ENCODE measurements at regions not wholly inside any gene's neighbourhood (a gene's known extent, or its start where the extent isn't known, plus 50 kb on each side); places are given as distances from the start of the nearest gene placed in this dataset.

DNA sequence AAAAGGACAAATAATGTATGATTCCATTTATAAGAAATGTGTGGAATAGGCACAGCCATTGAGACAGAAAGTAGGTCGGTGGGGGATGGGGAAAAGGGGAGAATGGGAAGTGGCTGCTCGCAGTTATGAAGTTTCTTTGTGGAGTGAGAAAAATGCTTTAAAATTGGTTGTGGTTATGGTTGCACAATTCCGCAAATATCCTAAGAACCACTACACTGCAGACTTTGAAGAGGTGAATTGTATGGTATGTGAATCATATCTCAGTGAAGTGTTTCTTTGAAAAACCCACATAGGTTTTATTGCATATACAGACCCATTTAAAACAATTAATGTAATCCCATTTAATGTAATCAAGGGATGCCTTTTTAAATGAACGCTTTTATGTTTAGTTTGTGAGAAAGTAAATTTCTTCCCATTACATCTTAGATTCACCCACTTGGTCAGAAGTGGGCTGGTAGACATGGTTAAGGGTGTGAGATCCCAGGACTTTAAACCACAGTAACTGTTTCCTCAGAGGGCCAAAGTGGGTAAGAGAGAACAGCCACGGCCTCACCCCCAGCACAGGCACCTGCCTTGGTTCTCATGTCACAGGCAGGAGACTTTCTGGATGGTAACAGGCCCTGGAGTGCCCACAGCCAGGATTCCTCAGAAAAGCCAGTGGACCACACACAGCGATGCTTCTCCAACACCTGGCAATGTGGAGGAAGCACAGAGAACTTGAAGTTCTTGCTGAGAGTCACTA lies 119.3 kb upstream of the GJB6 start:
- DNase-seq (ENCODE audit: low spot score) = no peak
- intact Hi-C loops (cut with DNase I) = no loop called here
- no peak for ATAC-seq

DNA sequence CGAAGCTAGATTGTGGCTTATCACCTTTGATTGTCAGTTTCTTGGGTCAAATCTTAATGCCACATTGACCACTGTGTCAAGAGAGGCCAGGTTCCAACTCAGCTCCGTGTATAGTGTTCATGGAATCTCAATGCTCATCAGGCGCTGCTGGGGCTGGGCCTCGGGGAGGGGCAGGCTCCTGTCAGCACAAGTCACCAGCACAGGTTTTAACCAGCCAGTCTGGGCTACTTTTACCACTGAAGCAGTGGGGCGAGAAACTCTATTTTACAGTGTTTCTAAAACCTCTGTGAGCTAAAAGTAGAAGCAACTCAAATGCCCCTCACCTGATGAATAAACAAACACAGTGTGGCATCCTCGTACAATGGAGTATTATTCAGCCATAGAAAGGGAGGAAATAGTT lies 118.7 kb upstream of the GJB6 start:
- DNase-seq (ENCODE audit: low spot score) (no peak), ATAC-seq (no peak)
- intact Hi-C loops (cut with DNase I) = no loop called here

DNA sequence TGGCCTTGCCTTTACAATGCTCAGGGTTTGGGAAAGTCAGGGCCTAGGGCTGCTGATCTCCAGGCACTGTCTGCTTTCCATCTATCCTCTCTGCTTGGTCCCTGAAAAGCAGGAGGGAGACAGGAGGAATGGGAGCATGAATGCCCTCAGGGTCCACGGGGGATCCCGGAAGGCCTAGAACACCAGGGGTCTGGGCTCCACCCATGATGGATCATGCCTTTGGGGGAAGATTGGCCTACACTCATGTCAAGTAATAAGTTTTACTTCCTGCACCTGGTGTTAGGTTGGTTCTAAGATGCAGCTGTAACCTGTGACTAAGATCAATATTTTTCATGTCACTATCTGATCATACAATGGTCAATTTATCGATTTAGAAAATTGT lies 118.3 kb upstream of the GJB6 start:
- DNase-seq (ENCODE audit: low spot score) = no peak
- intact Hi-C loops (cut with DNase I) = no loop called here
- ATAC-seq = no peak

DNA sequence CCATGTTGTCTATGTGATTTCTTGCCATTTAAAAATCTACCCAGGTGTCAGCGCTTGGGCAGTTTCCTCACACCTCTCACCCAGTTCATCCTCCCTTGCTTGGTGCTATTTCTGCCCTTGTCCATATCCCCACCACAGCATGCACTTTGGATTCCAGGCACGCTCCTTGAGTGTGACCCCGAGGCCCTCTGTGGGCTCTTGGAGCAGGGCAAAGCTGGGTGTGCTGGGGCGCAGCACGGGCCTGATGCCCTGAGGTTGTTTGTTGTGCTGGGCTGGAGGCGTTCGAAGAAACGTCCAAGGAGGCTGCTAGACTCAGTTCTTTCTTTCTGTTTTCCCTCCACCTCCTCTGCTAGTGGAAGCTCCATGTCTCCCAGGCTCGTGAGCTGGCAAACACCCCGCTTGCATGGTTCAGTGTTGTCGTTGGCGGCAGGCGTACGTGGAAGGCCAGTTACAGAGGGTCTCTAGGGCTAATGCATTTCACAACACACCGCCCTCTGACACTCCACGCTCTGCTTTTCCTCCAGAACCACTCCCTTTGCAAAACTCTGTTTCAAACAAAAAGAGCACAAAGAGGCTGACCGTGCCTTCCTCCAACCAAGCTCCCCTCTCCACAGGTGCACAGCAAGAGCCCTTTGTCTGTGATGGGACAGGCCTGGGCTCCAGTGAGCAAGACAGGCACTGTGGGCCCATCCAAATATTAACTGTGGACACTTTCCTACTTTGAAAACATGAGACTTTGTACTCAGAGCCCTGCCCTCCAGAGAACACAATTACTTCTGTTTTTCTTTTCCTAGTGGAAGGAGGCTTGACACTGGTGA lies 117.7 kb upstream of the GJB6 start:
- peak; percentile 88 for DNase-seq (ENCODE audit: low spot score)
- intact Hi-C loops (cut with DNase I) = no loop called here
- ATAC-seq = peak; percentile 98

DNA sequence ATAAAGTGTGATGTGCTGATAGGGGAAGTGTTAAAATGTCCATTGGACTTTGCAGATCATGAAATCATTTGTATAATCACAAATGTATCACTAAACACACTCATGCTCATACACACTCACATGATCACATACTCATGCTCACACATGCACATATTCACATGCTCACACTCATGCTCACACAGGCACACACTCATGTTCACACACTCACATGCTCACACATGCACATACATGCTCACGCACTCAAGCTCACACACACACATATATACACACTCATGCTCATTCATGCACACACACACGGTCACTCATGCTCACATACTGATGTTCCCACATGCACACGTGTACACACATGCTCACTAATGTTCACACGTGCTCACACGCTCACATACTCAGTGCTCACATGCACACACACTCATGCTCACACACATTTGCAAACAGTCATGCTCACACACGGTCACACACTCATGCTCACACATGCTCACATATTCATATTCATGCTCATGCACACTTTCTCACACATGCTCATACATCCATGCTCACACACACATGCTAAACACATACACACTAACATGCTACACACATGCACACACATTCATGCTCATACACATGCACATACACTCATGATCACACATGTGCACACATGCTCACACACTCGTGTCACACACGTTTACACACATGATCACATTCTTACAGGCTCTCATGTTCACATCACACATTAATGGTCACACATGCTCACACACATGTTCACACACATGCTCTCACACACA lies 116.7 kb upstream of the GJB6 start:
- intact Hi-C loops (cut with DNase I) = no loop called here
- no peak for ATAC-seq
- no peak for DNase-seq (ENCODE audit: low spot score)

DNA sequence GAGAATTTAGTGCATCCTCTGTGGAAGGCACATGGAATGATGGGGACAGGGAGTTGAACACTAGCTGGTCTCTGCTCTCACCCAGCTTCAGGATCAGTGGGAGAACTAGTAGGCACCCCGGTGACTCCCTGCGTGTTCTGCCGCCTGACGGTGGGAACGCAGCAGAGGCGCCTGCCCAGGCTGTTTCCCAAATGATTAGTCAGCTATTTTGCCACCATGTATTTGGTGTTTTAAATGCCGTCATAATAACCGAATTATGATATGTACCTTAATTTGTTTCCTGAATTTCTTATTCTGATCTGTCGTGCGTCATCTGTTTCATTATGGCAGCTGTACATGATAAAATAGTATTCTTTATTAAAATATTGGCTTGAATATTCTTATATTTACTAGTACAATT lies 115.9 kb upstream of the GJB6 start:
- intact Hi-C loops (cut with DNase I) = no loop called here
- ATAC-seq = no peak
- DNase-seq (ENCODE audit: low spot score) = no peak

DNA sequence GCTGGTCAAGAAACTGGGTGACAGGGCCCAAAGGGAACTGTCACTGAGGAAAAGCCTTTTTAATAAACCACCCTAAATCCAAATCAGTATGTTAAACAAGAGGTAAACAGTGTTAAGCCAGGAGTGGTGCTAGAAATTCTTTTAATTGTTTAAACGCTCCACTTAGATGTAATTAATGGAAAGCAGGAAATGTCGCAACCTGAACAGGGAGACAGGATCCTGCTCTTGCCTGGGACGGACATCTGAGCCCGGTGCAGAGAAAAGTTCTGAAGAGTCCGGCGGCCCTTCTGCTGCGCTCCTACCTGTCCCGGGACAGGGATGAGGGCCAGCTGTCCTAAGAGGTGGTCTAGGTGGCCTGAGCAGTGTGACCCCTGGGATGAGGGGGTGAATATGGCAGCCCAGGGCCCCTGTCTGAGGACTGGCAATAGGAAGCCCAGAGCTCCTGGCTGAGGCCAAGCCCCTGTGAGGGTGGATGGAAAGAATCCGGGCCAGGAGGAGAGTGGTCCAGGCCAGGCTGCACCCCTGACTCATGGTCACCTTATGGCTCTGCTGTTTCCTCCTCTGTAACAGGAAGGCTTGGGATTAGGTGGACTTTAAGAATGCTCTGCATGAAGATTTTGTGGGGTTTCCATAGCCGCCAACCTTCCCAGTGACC lies 112.8 kb upstream of the GJB6 start:
- intact Hi-C loops (cut with DNase I) = no loop called here
- no peak for ATAC-seq
- no peak for DNase-seq (ENCODE audit: low spot score)

DNA sequence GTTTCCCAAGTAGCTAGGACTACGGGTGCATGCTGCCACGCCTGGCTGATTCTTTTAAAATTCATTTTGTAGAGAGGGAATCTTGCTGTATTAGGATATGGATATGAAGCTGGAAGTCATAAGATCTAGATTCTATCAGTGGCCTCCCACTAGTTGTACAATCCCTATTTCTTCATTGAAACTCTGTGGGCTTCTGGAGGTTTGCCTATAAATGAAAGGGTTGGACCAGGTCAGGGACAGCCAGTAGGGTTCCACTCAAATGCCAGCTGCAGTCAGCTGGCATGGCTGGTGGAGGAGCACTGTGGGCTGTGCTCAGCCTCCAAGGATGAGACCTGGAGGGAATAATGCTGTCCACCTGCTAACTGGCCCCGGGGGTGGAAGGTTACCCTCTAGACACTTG lies 110.2 kb upstream of the GJB6 start:
- ATAC-seq (no peak), DNase-seq (ENCODE audit: low spot score) (no peak)
- intact Hi-C loops (cut with DNase I) = no loop called here

DNA sequence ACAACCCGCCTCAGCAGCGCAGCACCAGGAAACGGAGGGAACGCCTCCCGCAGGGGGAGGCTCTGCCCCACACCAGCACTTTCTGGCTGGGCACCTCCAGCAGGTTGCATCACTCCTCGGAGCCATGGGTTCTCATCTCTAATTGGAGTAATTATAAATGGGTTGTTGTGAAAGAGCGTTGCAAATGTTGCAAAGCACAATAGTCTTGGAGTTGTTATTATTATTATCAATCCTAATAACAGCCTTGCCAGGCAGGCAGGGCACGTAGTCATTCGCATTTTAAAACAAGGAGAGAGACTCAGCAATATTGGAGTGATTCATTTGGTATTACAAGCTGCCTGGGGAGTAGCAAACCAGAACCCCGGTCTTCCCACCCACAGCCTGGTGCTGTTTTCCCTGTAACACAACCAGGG lies 108.6 kb upstream of the GJB6 start:
- ATAC-seq = peak; percentile 92

DNA sequence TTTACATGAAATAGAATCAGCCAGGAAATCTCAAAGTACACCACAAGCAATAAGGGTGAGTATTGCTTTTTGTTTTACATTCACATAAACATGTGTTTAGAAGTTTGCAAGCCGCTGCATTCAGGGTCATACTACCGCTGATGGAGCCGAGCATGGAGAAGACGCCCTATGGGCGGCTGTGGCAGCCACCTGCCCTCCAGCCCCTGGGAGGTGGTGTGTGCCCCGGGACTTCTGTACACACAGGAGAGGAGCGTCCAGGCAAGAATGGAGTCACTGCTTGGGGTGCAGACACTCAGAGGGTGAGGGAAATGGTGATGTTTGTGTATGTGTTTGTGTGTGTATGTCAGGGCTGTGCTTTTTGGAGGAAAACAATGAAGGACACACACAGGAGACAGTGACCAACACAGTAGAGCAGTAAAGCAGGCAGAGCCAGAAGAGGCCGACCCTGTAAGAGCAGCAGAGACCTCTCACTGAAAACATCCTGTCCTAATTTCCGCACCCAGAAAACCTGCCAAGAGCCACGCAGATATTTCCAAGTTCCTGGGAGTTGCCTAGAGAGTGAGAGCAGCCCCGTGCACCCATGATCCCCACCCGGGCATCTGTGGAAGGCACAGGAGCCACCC lies 108.1 kb upstream of the GJB6 start:
- intact Hi-C loops (cut with DNase I) = no loop called here
- ATAC-seq (no peak), DNase-seq (ENCODE audit: low spot score) (no peak)

More for the DNA sequence above, 108.6 kb upstream of the GJB6 start:
- intact Hi-C loops (cut with DNase I) = no loop called here
- DNase-seq (ENCODE audit: low spot score) = no peak

DNA sequence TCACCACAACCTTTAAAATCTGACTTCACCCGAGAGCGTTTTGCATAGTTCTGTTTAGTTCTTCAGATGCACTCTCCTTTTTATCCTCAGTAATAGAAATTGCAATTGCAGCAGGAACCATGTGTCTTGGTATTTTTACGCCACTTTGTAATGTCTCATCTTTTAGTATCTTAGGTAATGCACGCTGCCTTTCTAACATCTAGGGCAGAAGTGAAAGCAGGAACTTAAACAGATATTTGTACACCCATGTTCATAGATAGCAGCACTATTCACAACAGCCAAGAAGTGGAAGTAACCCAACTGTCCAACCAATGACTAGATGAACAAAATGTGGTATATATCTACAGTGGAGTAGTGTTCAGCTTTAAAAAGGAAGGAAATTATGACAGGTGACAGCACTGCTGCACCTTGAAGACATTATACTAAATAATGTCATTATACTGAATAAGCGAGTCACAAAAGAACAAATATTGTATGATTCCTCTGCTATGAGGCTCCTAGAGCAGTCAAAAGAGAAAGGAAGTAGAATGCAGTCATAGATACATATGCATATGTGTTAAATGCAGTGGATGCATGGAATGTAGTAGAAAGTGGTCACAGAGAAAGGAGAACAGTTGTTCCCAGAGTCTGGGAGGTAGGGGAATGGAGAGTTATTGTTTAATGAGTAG lies 105.9 kb upstream of the GJB6 start:
- ATAC-seq (no peak), DNase-seq (ENCODE audit: low spot score) (no peak)
- intact Hi-C loops (cut with DNase I) = no loop called here

DNA sequence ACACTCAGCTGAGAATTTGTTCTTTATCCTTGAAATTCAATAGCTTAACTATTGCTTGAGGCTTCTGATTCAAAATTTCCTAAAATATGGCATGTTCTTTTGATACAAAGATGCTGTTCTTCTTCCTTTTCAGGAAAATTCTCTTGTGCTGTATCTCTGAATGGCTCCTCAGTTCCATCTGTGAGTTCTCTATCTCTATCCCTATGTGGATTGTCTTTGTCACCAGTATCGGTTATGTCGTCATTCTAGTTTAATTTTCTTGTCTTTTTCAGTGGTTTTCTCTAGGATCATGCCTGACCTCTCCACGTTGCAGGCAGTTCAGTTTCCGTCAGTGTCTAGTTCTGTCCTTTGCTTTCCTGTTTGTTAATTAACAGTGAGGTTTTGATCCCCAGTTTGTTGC lies 104.6 kb upstream of the GJB6 start:
- no peak for DNase-seq (ENCODE audit: low spot score)
- no peak for ATAC-seq
- intact Hi-C loops (cut with DNase I) = no loop called here

DNA sequence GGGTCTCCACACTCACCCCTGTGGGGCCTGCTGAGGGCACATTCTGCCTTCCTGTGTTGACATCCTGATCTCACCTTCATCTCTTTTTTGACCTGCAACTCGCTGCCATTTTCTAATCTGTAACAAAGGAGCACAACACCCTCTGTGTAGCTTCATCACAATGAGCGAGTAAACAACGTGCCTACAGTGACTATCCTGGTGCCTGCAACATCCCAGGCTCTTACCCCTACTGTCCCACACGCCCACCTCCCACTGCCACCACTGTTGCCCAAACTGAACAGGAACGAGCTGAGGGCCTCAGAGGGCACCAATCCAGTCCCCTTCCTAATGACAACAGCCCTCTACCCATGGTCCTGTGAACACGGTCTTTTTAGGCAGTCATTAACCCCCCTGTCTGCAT lies 102.2 kb upstream of the GJB6 start:
- intact Hi-C loops (cut with DNase I) = no loop called here
- DNase-seq (ENCODE audit: low spot score) (no peak), ATAC-seq (no peak)

DNA sequence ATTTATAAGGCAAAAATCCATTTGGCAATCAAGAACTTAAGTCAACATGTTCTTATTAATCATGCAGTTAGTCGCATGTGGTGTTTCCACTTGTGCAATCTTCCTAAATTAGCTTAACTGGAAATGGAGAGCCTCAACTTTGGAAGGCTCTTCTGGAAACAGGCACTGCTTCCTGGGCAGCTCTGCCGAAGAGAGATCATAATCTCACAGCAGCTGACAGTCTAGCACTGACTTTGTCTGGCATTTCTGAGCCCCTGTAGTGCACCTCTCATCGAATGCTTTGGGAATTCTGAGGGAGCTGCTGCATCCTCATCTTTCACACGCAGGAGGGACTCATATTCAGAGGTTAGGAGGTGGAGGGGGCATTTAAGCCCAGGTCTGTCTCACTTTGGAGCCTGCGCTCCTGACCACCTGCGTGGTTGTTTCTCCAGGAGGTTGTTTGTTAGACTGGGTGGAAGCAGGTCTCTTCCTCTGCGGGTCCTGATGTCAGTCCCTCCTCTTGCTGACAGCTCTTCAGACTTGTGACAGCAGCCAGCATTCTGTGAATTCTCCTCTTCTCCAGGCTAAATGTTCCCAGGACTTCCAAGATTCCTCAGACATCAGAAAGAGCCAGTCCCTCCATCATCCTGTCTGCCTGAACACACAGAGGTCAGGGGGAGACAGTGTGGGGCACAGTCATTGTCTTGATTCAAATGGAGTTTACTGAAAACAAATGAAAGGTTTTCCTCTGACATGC lies 100.4 kb upstream of the GJB6 start:
- peak; percentile 93 for ATAC-seq

DNA sequence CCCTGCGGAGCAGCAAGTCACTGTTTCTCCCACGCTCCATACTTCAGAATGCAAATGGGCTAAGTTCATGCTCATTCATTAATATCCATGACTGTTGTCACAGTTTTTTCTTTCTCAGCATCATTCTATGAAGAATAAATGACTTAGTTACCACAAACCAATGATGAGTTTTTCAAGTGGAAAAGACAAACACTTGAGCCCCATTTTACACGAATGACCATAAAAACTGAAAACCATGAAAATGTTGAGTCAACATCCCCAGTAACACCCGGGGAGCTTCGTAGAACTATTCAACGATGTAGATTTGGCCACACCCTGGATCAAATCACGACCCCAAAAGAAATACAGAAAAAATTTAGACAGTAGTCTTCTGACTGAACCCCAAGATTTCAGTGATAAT lies 99.8 kb upstream of the GJB6 start:
- DNase-seq (ENCODE audit: low spot score) = no peak
- intact Hi-C loops (cut with DNase I) = no loop called here

More for the DNA sequence above, 100.4 kb upstream of the GJB6 start:
- DNase-seq (ENCODE audit: low spot score) = no peak
- intact Hi-C loops (cut with DNase I) = no loop called here

DNA sequence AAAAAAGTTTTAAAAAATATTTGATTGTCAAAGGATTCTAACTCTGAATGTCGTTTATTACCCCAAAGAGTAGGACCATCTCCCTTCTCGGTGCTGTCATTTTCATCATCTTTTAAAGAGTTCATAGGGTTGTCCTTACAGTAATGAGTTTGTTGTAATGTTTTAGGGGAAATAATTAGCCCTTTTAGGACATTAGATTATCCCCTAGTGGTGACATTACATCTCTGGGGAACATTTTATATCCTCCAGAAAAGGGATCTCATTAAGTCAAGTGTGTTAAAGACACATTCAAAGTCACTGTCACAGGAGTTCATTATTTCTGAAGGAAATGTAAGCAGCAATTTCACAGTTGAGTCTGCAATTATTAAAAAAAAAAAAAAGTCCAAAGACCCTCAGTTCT lies 99.3 kb upstream of the GJB6 start:
- intact Hi-C loops (cut with DNase I) = no loop called here
- no peak for ATAC-seq

More for the DNA sequence above, 99.8 kb upstream of the GJB6 start:
- ATAC-seq = peak; percentile 38

DNA sequence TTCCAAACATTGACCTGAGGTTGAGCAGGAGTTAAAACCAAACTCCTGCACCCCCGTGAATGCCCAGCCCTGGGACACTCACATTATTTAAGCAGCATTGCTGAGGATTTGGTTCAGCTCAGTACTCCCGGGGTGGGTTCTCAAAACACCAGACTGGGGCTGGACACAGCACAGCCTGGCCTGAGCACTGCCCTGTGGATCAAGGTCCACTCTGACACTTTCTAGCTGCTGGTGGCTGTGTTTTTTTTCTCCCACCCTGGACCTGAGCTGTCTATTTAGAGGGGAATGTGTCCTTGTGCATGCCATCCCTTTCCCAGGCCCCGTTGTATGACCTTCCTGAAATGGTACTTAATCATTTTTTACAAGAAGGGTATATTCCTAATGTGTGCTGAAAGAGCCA lies 94.7 kb upstream of the GJB6 start:
- intact Hi-C loops (cut with DNase I) = no loop called here
- no peak for ATAC-seq
- DNase-seq (ENCODE audit: low spot score) = no peak

More for the DNA sequence above, 99.3 kb upstream of the GJB6 start:
- DNase-seq (ENCODE audit: low spot score) = no peak

DNA sequence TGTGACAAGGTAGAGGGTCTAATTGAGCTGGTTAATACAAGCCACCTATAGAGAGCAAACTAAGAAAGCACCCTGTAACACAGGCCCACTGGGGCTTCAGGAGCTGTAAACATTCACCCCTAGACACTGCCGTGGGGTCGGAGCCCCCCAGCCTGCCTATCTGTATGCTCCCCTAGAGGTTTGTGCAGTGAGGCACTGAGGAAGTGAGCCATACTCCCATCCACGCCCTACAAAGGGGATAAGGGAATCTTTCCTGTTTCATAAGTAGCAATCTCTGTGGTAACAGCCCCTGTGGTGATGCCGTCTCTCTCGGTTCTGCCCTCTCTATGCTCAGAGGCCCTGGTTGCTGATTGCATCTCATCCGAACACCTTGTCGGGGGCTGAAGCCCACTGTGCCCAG lies 94.2 kb upstream of the GJB6 start:
- no peak for ATAC-seq
- intact Hi-C loops (cut with DNase I) = no loop called here

More for the DNA sequence above, 94.2 kb upstream of the GJB6 start:
- no peak for DNase-seq (ENCODE audit: low spot score)
